KMS-11 (cell line): ENCODE measurements at regions not wholly inside any gene's neighbourhood (a gene's known extent, or its start where the extent isn't known, plus 50 kb on each side); places are given as distances from the start of the nearest gene placed in this dataset.

Experiments
- H2AFZ ChIP-seq: fragments of 200-600 bp; sonication (generic); 2 replicates; pipeline ENCODE4 v1.6.1; 2016; ENCODE audit warnings: antibody characterized with exemption, mixed run types, low read depth
- H3K27ac ChIP-seq: fragments of 200-600 bp; sonication (generic); 2 replicates; pipeline ENCODE4 v1.6.1; 2016; ENCODE audit warnings: mild to moderate bottlenecking, mixed run types
- H3K27me3 ChIP-seq: fragments of 200-600 bp; sonication (generic); 2 replicates; pipeline ENCODE4 v1.6.1; 2017; ENCODE audit warnings: mild to moderate bottlenecking, low read depth, mixed run types, moderate library complexity; ENCODE audit not compliant: insufficient read depth
- H3K36me3 ChIP-seq: fragments of 200-600 bp; sonication (generic); 2 replicates; pipeline ENCODE4 v1.6.1; 2017; ENCODE audit warnings: mild to moderate bottlenecking, mixed run types; ENCODE audit not compliant: insufficient read depth
- H3K4me1 ChIP-seq: fragments of 200-600 bp; sonication (generic); 2 replicates; pipeline ENCODE4 v1.6.1; 2016; ENCODE audit warnings: mild to moderate bottlenecking, low read depth, mixed run types; ENCODE audit not compliant: poor library complexity, severe bottlenecking
- H3K4me2 ChIP-seq: fragments of 200-600 bp; sonication (generic); 2 replicates; pipeline ENCODE4 v1.7.0; 2016; ENCODE audit warnings: mild to moderate bottlenecking, mixed run types
- H3K4me3 ChIP-seq: fragments of 200-600 bp; sonication (generic); IDR thresholded peaks from 2 replicates; pipeline ENCODE4 v1.6.1; 2017; ENCODE audit warnings: low read depth, low read length, mixed read lengths; ENCODE audit not compliant: insufficient read depth
- H3K79me2 ChIP-seq: fragments of 200-600 bp; sonication (generic); 2 replicates; pipeline ENCODE4 v1.6.1; 2016; ENCODE audit warnings: low read depth, mixed run types; ENCODE audit not compliant: insufficient read depth
- H3K9ac ChIP-seq: fragments of 200-600 bp; sonication (generic); 2 replicates; pipeline ENCODE4 v1.6.1; 2016; ENCODE audit warnings: mild to moderate bottlenecking, mixed run types
- H4K20me1 ChIP-seq: fragments of 200-600 bp; sonication (generic); 2 replicates; pipeline ENCODE4 v1.6.1; 2016; ENCODE audit warnings: mild to moderate bottlenecking, mixed run types; ENCODE audit not compliant: insufficient read depth
- TF ChIP-seq, protein P1 (sequence below): fragments of 200-600 bp; sonication (generic); conservative IDR thresholded peaks from 2 replicates; pipeline ENCODE4 v1.6.1; 2017; ENCODE audit warnings: low read depth, mild to moderate bottlenecking, antibody characterized with exemption, low read length, moderate library complexity, mixed read lengths

DNA sequence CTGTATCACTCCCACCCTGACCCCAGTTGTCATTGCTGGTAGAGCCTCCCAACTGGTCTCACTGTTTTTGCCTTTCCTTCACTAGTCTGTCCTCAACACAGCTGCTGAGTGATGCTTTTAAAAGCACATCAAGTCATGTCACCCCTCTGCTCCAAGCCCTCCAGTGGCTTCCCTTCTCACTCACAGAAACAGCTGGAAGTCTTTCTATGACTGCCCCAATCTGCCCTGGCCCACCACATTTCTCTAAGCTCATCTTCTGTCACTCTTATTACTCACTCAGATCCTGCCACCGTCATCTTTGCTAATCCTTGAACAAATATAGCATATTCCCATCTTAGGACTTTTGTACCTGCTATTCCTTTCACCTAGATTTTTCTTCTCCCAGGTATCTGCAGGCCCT, 242.6 kb upstream of the RBBP8 start:
- Histone ChIP-seq H3K9ac (no peak overlapping the region), H3K36me3 (no peaks in the 10 kb centered on the region), H3K4me1 (no peaks in the 10 kb centered on the region), H3K4me3 (no peak overlapping the region), H2AFZ (no peak overlapping the region), H3K4me2 (no peak overlapping the region), H3K79me2 (no peaks in the 10 kb centered on the region), H3K27ac (no peak overlapping the region), H4K20me1 (no peaks in the 10 kb centered on the region), H3K27me3 (no peaks in the 10 kb centered on the region)
- TF ChIP-seq, protein P1, sequence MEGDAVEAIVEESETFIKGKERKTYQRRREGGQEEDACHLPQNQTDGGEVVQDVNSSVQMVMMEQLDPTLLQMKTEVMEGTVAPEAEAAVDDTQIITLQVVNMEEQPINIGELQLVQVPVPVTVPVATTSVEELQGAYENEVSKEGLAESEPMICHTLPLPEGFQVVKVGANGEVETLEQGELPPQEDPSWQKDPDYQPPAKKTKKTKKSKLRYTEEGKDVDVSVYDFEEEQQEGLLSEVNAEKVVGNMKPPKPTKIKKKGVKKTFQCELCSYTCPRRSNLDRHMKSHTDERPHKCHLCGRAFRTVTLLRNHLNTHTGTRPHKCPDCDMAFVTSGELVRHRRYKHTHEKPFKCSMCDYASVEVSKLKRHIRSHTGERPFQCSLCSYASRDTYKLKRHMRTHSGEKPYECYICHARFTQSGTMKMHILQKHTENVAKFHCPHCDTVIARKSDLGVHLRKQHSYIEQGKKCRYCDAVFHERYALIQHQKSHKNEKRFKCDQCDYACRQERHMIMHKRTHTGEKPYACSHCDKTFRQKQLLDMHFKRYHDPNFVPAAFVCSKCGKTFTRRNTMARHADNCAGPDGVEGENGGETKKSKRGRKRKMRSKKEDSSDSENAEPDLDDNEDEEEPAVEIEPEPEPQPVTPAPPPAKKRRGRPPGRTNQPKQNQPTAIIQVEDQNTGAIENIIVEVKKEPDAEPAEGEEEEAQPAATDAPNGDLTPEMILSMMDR: no peak

DNA sequence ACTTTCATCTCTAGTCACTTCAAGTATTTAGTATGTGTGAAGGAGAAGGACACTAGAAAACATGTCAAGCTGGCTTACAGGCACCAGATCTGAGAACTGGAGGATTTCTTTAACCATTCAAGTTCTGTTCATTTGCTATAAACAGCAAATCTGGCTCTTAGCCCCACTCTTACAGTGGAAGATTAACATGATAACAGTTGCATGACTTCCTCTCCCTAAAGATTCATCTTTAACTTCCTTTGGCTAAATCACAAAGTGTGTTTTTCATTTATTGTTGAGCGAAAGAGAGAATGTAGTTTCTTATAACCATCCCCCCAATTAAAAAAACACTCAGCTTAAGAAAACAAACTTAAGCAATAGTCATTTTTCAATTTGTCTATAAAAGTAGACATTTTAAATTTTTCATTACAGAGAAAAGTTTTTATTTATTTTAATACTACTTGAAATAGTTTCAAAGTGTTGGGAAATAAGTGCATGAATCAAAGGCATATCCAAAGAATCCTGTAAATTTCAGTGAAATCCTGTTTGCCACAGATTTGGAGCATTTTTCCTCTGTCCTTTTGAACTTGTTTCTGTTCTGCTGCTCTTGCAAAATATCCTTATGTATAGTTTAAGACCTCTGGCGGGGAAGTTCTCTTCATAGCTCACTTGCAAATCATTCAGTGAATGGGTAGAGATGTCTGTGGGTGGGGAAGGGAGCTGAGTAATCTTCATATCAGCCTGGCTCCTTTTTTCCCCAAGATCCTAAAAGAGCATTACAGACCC, 241.0 kb upstream of the RBBP8 start:
- Histone ChIP-seq H3K4me2 (no peak overlapping the region), H3K4me3 (no peak overlapping the region), H3K79me2 (no peaks in the 10 kb centered on the region), H3K4me1 (no peaks in the 10 kb centered on the region), H3K27me3 (no peaks in the 10 kb centered on the region), H3K9ac (no peak overlapping the region), H3K27ac (no peak overlapping the region), H3K36me3 (no peaks in the 10 kb centered on the region), H2AFZ (no peak overlapping the region), H4K20me1 (no peaks in the 10 kb centered on the region)
- TF ChIP-seq, protein P1: no peak

DNA sequence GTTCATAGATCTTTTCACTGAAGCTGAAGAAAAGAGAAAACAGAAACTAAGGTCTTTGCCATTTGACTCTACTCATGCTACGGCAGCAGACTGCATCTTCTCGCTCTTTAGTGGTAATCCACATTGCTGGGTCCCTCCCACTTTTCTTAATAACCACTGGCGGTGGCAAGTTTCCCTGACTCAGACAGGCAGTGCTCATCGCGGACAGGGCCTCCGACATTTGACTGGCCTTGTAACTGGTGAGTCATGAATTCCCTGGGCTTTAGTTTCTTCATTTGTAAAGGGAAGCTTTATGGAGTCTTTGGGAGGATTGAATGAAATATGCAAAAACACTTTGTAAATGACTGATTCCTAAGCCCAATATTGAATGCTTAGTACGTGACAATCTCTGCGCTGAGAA, 238.2 kb upstream of the RBBP8 start:
- Histone ChIP-seq H3K79me2 (no peaks in the 10 kb centered on the region), H3K9ac (no peak overlapping the region), H3K4me1 (no peaks in the 10 kb centered on the region), H2AFZ (no peak overlapping the region), H3K27me3 (no peaks in the 10 kb centered on the region), H3K4me2 (no peak overlapping the region), H3K4me3 (no peak overlapping the region), H3K27ac (no peak overlapping the region), H3K36me3 (no peaks in the 10 kb centered on the region), H4K20me1 (no peaks in the 10 kb centered on the region)
- TF ChIP-seq, protein P1: no peak

DNA sequence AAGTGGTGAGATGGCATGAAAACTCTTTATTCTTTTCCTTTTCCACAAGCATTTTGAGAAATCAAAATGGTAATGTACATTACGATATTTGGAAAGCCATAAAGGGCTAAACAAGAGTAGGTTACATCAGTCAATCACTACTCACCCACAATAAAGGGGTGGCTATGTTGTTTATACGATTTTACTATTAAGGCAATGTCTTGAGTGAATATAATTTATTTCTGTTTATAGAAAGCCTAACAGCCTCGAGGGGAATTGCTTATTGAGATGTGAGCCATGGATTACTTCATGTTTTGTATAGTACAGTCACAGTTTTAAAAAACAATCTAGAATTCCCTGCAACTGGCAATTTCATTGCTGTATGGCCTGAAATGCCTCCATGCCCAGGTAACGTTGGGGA, 237.5 kb upstream of the RBBP8 start:
- Histone ChIP-seq H3K36me3 (no peaks in the 10 kb centered on the region), H3K79me2 (no peaks in the 10 kb centered on the region), H3K9ac (no peak overlapping the region), H3K4me2 (no peak overlapping the region), H3K27me3 (no peaks in the 10 kb centered on the region), H3K4me3 (no peak overlapping the region), H4K20me1 (no peaks in the 10 kb centered on the region), H3K27ac (no peak overlapping the region), H3K4me1 (no peaks in the 10 kb centered on the region), H2AFZ (no peak overlapping the region)
- TF ChIP-seq, protein P1: no peak
